ENCODE measurements at regions not wholly inside any gene's neighbourhood (a gene's known extent, or its start where the extent isn't known, plus 50 kb on each side); places are given as distances from the start of the nearest gene placed in this dataset.

DNA sequence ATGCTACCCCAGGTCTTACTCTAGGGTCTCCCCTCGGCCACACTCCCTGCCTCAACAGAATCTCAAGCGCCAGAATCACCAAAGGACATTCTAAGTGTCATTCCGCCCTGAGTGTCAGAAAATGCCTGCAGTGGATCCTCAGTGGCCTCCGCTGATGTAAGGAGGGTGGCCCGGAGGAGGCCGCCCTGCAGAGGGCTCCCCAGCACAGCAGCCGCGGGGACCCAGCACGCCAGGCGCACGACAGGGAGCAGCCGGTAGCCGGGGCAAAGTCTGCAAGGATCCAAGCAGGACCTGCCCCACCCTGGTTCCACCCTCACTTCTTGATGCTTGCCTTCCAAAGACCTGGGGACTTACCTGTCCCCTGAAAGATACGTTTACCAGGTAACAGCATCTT lies 54.2 kb upstream of the ID2 start:
- no peaks in the 10 kb centered on the region for H3K36me3 ChIP-seq (ENCODE audit: control insufficient read depth, insufficient read depth, low read length)
- H3K4me3 ChIP-seq (ENCODE audit: extremely low read depth, insufficient read depth, low read length, poor library complexity, severe bottlenecking): no peak overlapping the region
- peaks cover 9% of the 10 kb centered on the region for H3K4me1 ChIP-seq (ENCODE audit: control insufficient read depth, insufficient read depth, low read length, poor library complexity, severe bottlenecking)
- WGBS, 2 experiments (ENCODE audit: insufficient coverage in 2 of 2): 89 to 93% methylated on average over 12 to 14 of the region's 14 CpGs
- no peak overlapping the region for H3K27ac ChIP-seq (ENCODE audit: low read depth, low read length, severe bottlenecking)
- no peaks in the 10 kb centered on the region for H3K9me3 ChIP-seq (ENCODE audit: control insufficient read depth, low read length)

DNA sequence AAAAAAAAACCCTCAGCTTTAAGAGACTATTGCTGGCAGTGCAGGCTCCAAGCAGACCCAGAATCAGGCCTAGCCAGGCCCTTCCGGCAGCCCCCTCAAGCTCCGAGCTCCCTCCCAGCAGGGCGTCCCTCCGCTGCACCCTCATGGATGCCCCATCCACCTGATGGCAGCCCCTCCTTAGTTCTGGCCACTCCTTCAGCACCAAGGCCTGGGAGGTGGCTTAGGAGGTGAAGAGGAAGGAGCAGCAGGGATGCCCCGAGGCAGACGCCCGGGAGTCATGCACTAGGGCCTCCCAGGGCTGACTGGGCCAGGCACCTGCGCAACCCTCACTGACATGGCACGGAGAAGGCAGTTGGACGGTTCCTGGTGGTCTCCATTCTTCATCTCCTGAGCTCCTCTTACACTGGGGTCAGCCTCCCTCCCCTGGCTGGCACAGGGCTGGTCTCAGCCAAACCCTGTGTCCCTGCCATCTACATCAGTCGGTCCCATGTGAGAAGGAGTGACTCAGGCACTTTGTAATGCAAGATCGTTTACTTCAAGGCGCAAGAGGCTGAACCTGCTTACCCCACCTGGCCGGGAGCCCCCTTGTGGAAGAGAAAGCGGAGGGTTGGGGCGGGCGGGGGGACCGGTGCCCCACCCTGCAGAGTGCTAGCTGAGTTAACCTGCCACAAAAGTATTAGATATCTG lies 53.5 kb upstream of the ID2 start:
- no peak overlapping the region for H3K4me3 ChIP-seq (ENCODE audit: extremely low read depth, insufficient read depth, low read length, poor library complexity, severe bottlenecking)
- H3K27ac ChIP-seq (ENCODE audit: low read depth, low read length, severe bottlenecking): no peak overlapping the region
- no peaks in the 10 kb centered on the region for H3K9me3 ChIP-seq (ENCODE audit: control insufficient read depth, low read length)
- 76 to 94% methylated on average over 9 to 11 of the region's 18 CpGs for WGBS, 2 experiments (ENCODE audit: insufficient coverage in 2 of 2)
- H3K36me3 ChIP-seq (ENCODE audit: control insufficient read depth, insufficient read depth, low read length): no peaks in the 10 kb centered on the region
- H3K4me1 ChIP-seq (ENCODE audit: control insufficient read depth, insufficient read depth, low read length, poor library complexity, severe bottlenecking): peaks cover 9% of the 10 kb centered on the region

DNA sequence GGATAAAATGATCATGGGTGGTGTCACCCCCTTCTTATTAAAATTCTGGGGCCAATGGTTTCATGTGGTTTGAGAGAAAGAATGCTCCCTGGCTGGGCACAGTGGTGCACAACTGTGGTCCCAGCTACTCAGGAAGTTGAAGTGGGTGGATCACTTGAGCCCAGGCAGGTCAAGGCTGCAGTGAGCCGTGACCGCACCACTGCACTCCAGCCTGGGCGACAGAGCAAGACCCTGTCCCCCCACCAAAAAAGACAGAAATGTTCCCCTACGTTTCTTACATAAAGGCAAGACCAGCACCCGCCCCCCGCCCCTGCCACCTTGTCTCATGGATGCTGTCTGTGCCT lies 53.0 kb upstream of the ID2 start:
- WGBS, 2 experiments (ENCODE audit: insufficient coverage in 2 of 2): 100% methylated on average over 2 to 4 of the region's 6 CpGs
- no peaks in the 10 kb centered on the region for H3K9me3 ChIP-seq (ENCODE audit: control insufficient read depth, low read length)
- no peak overlapping the region for H3K4me3 ChIP-seq (ENCODE audit: extremely low read depth, insufficient read depth, low read length, poor library complexity, severe bottlenecking)
- peaks cover 9% of the 10 kb centered on the region for H3K4me1 ChIP-seq (ENCODE audit: control insufficient read depth, insufficient read depth, low read length, poor library complexity, severe bottlenecking)
- H3K36me3 ChIP-seq (ENCODE audit: control insufficient read depth, insufficient read depth, low read length): no peaks in the 10 kb centered on the region
- no peak overlapping the region for H3K27ac ChIP-seq (ENCODE audit: low read depth, low read length, severe bottlenecking)

DNA sequence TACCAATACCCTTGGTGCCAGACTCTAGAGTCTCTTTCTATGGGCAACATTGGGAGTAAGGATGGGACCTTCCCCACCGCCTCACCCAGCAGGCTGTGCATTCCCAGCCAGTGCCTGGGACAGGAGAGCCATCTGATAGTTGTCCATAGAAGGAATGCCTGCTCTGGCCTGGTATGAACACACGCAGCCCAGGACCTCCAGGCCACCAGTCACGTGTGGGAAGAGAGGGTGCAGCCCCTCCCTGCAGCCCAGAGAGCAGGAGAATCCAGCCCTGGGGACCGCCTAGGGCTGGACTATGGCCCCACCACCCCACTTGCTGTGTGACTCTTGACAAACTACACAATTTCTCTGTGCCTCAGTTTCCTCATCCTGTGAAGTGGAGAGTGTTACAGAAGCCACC lies 52.5 kb upstream of the ID2 start:
- no peak overlapping the region for H3K27ac ChIP-seq (ENCODE audit: low read depth, low read length, severe bottlenecking)
- WGBS, 2 experiments (ENCODE audit: insufficient coverage in 2 of 2): 96% methylated on average over 2 to 3 of the region's 4 CpGs
- H3K4me1 ChIP-seq (ENCODE audit: control insufficient read depth, insufficient read depth, low read length, poor library complexity, severe bottlenecking): peaks cover 9% of the 10 kb centered on the region
- no peaks in the 10 kb centered on the region for H3K9me3 ChIP-seq (ENCODE audit: control insufficient read depth, low read length)
- no peak overlapping the region for H3K4me3 ChIP-seq (ENCODE audit: extremely low read depth, insufficient read depth, low read length, poor library complexity, severe bottlenecking)
- no peaks in the 10 kb centered on the region for H3K36me3 ChIP-seq (ENCODE audit: control insufficient read depth, insufficient read depth, low read length)

DNA sequence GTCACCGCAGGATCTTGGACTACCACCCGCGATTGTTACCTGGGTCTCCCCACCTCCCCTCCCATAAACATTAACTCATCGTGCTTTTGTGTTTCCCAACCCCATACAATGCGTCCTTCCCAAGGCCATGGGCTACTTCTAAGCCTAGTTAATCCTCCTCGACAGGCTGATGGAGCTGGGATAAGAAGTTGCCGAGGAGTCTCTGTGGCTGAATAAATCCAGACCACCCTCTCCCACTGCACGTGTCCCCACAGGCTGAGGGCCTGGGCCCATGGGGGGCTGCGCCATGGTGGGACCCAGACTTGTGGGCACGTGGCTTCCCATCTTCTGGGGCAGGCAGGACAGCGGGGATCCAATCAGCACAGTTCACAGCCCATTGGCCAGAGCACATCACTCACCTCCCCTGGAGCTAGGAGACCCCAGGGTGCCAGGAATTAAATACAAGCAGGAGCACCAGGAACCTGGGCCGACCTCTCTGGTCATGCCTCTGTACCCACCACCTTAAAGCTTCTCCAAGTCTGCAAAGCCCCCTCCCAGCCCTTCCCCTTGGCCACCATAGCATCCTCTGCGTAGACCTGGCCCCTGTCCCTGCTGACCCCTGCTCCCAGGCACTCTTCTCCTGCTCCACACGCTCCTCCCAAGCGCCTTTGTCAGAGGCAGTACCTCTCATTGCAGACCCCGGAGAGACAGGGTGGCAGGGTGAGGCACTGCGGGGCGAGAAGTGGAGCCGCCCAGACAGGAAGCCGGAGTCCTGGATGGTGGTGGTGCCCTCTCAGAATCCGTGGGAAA lies 51.0 kb upstream of the ID2 start:
- H3K4me3 ChIP-seq (ENCODE audit: extremely low read depth, insufficient read depth, low read length, poor library complexity, severe bottlenecking): no peak overlapping the region
- no peak overlapping the region for H3K27ac ChIP-seq (ENCODE audit: low read depth, low read length, severe bottlenecking)
- WGBS, 2 experiments (ENCODE audit: insufficient coverage in 2 of 2): 87 to 90% methylated on average over 17 of the region's 21 CpGs
- no peaks in the 10 kb centered on the region for H3K9me3 ChIP-seq (ENCODE audit: control insufficient read depth, low read length)
- H3K4me1 ChIP-seq (ENCODE audit: control insufficient read depth, insufficient read depth, low read length, poor library complexity, severe bottlenecking): peaks cover 11% of the 10 kb centered on the region
- no peaks in the 10 kb centered on the region for H3K36me3 ChIP-seq (ENCODE audit: control insufficient read depth, insufficient read depth, low read length)

DNA sequence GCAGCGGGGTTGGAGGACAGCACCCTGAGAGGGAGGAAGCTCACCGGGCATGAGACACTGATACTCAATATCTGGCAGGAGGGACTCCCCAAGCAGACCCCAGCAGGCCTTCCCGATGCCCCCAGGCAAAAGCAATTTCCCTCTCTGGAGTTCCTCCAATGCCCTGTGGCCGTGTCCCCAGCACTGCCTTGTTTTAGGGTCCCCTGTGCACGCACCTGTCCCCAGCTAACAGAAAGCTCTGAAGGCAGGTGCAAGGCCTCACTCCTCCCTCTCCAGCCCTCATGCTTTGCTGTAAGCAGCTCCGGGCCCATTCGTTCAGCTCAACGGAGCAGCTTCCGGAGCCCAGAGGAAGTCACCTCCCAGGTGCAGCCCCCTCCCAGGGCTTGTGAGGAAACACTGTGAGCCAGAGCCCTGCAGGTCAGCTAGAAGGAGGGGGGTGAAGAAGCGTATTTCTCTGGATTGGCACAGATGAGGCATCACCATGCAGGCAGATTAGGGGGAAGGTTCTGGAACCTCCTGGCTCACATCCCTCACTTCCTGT lies 50.3 kb upstream of the ID2 start:
- H3K9me3 ChIP-seq (ENCODE audit: control insufficient read depth, low read length): no peaks in the 10 kb centered on the region
- H3K4me3 ChIP-seq (ENCODE audit: extremely low read depth, insufficient read depth, low read length, poor library complexity, severe bottlenecking): no peak overlapping the region
- H3K4me1 ChIP-seq (ENCODE audit: control insufficient read depth, insufficient read depth, low read length, poor library complexity, severe bottlenecking): peaks cover 18% of the 10 kb centered on the region
- H3K27ac ChIP-seq (ENCODE audit: low read depth, low read length, severe bottlenecking): no peak overlapping the region
- 86 to 96% methylated on average over 5 to 9 of the region's 10 CpGs for whole genome bisulfite sequencing, 2 experiments (ENCODE audit: insufficient coverage in 2 of 2)
- H3K36me3 ChIP-seq (ENCODE audit: control insufficient read depth, insufficient read depth, low read length): no peaks in the 10 kb centered on the region

Data from mesodermal cell (in vitro differentiated cells).